Stimulated activated CD8-positive, alpha-beta memory T cell treated with anti-CD3 and anti-CD28 coated beads, Interleukin-7, amount 100 ng/mL, for 1 hour (primary cell): ENCODE measurements at regions not wholly inside any gene's neighbourhood (a gene's known extent, or its start where the extent isn't known, plus 50 kb on each side); places are given as distances from the start of the nearest gene placed in this dataset.

Source experiments
- DNase-seq, 2 donors: peaks; one replicate each; pipeline ENCODE4 v3.0.0-alpha.2; 2020; ENCODE audit warnings: low read depth in 2 of 2

DNA sequence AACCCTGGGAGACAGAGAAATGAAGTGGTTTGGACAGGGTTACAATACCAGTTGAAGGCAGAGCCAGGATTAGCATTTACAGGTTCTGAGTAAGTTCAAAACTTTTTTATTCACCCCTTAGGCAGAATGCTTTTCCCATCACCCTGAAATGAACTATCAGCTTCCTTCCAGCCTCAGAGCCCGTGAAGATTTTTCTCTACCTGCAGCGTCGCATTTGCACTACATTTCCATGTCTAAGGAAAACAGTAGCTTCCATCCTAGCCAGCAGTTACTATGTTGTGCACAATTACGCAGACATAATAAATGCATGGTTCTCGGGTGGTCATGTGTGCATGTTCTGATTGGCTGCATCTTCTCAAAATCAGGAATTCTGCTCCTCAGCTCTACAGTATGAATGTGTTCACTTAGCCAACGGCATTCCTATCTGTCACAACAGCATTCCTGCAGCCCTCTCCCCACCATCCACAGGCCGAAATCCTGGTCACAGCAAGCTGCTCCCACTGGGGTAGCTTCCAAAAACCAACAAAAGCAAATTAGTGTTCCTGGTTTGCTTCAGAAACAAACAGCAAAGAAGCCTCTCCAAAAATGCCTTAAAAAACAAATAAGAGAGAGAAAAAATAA lies 510.8 kb upstream of the SEMA6D start:
- DNase-seq, result no peak

DNA sequence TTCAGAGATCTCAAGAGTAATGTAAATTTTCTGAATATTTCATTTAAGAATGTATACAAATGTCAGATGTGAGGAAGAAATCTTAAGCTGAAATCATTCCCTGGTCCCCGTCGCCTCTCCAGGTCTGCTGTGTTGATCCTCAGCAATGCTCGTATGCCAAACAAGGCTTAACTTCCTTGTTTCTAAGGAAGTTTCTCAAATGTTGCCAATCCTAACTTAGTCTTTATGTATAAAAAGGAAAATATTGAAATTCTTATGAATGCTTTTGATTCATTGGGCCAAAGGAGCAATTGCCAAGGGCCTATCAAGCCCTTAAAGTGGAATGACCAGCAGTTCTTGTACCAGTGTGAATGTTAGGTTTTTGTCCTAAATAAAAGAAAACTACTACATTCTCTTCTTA lies 507.7 kb upstream of the SEMA6D start:
- no peak for DNase-seq

DNA sequence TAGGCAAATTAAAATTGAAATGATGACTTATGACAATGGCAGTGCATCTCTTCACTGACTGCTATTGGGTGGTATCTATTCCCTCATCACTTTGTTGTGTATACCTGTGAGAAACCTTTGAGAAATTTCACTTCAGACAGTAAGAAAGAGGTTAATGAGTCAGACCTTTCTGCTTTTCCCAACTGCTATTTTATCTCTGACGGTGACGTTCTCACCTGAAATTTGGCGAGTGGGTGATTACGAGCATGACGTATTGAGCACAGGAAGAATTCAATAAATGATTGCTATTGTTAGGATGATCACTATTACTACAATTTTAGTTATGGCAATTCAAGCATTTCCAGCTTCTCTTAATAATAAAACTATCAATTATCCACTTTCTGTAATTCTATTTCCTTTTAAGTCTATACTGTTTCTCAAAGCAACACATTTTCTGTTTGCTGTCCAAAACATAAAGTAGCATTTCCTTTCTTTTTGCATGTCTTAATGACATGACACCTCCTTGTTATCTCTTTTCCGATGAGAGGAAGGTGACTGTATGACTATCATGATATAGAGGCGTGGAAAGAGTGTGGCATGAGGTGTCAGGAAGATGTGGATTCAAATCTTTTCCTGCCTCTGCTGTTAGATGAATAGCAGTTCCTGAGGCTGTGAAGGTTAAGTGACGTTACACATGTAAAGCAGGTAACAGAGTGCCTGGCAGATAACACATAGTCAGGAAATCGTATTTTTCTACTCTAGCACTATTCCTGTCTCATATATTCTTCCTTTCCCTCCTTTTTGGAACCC lies 504.9 kb upstream of the SEMA6D start:
- no peak for DNase-seq

DNA sequence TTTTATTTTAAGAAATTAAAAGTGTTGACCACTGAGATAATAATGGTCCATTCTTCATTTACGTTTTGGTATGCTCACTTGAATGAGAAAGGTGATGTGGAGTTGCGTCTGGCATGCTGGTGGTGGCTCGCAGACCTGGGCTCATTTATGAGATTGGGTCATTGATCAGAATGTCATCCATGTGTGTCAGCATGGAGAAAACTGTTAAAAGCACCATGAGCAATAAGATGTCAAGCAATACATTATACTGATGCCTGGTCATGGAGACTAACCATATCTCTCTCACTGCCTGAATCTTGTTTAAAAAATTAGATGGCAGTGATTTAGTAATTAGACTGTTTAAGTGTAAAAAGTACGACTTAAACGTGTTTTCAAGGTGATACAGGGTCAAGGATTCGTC lies 503.4 kb upstream of the SEMA6D start:
- no peak for DNase-seq

DNA sequence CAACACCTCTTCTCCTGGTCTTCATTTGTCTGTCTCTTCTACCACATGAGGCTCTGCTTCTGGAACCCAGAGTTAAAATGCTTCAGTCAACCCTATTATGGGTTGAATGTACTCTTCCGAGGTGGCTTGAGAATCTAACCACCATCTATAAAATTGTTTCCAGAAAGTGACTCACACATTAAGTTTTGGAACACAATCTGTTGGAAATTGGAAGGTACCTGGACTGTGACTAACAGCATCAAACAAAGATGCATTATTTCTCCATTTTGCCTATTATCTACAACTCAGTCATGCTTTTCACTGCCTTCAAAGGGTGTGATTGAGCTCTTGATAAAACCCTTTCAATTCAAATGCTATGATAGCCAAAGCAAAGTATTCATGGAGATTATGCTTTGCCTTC lies 499.0 kb upstream of the SEMA6D start:
- DNase-seq, result no peak

DNA sequence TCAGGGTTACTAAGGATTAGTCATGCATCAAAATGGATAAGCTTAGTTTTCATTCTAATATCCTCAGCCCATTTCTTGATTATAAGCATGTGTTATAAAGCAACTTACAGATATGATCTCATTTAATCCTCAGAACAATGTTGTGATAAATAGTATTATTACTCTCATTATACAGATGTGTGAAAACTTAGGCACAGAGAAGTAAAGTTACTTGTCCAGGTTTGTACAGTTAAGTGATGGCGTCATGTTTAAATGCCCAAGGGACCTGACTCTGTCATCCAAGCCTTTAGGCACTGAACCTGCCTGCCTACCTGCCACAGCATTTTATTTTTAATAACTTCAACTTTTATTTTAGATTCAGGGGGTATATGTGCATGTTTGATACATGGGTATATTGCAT lies 472.9 kb upstream of the SEMA6D start:
- no peak for DNase-seq

DNA sequence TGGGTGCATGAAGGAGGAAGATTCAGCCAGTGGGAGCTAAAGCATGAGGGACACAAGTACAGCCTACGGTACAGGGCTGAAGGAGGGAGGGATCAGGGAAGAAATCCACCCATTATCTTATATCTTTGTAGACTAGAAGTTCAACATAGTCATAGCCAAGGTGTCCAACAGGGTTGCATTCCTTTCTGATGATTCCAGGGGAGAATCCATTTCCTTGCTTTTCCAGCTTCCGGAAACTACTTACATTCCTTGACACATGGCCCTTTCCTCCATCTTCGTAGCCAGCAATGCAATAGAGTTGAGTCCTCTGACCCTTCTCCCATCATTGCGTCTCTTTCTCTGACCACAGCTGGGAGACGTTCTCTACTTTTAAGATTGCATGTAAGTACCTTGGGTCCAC lies 471.0 kb upstream of the SEMA6D start:
- DNase-seq, result no peak

DNA sequence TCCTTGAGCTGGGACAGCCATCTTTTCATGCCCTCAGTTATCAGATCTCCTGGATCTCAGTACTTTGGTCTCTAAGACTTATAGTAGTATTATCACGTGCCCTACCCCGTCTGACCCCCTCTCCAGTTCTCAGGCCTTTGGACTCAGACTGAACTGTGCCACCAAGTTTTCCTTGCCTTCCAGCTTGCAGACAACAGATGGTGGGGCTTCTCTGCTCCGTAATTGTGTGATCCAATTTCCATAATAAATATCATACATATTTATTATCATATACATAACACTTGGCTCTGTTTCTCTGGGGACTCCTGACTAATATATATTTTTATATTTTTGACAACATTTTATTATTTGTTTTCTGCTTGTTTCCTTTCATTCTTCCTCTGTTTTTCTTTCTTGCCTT lies 458.8 kb upstream of the SEMA6D start:
- DNase-seq, result no peak

DNA sequence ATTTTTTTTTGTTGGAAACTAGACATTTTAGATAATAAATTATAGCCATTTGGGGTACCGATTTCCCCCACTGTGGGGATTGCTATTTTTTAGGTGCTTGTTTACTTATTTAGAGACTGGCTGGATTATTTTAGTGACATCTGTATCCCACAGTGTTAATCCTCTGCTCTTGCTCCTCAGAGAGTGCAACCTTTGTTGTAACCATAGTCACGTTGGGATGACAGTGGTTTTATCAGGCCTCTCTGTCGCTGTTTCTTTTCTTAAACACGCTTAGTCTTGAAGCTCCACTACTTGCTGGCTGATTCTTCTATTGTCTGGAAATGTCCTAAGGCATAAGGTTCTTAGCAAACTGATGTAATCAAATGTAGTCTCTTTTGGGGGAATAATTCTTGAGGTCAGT lies 451.6 kb upstream of the SEMA6D start:
- DNase-seq, result no peak

DNA sequence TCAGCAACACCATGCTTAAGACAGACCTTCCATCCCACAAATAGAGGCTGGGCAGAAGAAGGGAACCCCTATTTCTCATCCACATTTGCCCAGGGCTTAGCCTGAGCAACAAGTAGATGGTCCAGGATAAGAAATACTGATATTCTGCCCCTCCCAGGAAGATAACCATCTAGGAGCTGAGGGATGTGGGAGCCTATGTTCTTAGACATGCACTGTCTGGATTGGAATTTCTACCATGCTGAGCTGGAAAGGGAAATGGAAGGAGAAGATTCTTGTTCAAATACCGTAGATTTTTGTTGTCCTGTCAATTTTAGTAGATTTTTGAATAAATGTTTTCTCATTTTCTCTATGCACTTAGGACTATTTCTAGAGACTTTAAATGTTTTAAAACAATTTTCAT lies 450.7 kb upstream of the SEMA6D start:
- DNase-seq, result no peak

DNA sequence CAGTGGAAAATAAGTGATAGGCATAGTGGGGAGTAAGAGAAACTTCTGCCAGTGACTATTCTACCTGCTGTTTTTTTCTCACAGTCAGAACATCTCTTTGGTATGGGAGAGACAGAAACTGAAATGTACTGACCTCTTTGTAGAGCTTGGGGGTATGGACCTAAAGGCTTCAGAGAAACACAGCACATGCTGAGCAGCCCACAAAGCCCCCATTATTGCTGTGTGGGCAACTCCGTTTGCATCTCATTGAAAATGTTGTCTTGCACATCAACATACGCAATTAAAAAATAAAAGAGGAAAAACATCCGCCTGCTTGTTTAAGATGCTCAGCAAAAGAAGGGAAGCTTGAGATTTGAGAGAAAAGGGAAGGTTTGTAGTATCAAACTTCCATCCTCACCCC lies 443.4 kb upstream of the SEMA6D start:
- DNase-seq, result no peak

DNA sequence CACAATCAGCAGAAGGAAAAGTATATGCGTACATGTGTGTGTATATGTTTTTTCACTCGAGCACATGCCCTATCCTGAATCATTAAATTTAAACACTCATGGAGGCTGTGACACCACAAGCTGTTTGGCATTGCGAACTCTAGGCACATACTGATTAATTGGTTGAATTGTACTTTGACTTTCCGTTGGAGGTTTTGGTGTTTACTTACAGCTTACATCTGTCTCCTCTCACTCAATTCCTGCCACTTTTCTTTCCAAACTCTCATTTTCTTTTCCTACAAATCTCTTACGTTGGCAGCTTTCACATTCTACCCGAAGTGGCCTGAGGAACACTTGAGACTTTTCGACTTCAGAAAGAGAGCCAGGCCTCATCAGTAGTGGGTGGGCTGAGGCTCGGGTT lies 434.1 kb upstream of the SEMA6D start:
- no peak for DNase-seq

DNA sequence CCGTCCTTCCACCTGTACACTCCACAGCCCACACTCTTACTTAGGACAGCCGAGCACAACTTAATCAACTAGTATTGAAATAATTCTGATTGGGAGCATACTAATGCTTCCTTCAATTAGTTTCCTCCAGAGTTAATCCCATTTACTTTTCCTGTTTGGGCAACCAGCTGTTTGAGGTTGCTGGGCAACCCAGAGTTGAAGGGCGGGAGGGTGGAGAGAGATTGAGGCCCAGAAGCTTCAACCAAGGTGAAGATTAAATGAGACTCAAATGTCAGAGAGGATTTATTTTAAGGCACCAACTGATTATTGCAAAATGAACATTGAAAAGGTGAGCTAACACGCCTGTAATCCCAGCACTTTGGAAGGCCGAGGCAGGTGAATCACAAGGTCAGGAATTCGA lies 428.5 kb upstream of the SEMA6D start:
- no peak for DNase-seq

DNA sequence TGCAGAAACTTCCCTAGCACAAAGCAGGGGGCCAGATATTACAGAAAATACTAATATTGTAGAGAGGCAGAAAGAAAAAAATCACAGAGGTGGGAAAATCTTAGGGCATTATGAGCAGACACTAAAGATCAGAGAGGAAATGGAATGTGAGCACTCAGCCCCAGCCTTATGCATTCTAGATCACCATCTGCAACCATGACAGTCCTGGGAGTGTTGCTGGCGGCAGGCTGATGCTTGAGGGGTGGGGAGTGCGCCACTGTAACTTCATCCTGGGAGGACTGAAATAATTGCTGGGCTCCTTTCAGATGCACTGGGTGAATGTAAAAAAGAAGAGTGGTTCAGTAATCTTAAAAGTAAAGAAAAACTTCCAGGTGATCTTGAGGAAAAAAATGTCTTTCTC lies 427.6 kb upstream of the SEMA6D start:
- DNase-seq, result no peak

DNA sequence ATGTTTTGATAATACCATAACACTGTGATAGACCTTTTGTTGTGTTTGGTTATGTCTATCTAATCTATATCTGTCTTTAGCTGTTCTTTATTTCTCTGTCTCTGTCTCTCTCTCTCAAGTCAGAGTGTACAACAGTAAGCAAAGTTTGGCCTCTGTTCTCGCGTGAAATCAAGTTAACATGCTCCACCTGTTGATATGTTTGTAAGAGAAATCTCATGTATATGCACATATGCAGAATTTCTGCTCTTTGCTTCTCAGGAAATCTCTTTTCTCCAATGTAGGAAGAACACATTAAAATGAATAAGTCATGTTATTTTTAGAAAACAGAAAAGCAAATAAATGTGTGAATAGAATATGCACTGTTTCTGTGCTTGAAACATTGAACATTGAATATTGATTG lies 425.5 kb upstream of the SEMA6D start:
- no peak for DNase-seq

DNA sequence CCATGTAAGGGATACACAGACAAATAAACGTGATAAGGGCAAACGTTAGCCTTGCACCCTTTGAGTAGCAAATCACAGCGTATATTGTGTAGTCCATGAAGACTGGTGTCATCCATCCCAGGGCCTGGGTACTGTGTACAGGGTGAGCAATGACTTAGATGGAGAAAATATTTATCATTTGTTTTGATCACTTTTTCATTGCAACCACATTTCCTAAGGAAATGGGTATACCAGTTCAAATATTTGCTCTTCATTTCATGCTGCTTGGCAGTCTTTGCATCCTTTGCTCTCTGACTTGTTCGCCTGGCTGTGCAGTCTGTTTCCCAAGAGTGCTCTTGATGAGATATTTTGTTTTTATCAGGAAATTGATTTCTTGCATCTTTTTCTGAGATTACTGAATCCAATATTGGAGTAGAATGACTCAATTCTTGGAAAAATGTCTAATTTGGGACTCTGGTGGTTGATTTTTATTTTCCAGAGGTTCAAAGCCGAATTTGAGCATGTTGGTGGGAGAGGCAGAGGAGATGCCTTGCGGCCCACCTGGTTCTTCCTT lies 424.6 kb upstream of the SEMA6D start:
- no peak for DNase-seq

DNA sequence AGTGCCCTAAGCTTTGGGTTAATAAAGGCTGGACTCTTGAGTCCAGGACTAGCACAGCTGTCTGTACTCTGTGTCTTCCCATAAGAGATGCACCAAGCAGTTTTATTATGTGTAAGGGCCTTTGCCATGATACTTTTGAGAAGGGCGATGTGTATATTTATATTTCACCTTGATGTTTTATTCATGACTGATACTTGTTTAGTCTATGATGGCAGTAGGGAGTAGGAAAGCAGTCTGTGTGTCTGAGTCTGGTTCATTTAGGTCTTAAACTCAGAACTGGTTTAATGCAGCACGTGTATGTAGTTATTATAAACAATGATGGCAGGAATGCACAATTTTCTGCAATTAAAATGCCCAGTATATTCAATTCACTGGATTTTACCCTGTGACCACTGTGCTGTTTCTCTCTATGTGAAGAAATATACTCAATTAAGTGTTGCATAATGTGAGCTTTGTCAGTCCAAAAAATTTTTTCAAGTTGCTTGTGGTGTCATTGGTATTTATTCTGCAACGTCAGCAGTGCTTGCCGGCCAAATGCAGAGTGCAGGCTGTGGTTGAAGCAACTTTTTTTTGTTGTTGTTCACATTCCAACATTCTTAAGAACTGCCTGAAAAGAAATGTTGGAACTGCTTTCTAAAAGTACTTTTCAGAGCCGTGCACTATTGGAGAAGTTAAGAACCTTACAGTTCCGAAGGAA lies 423.7 kb upstream of the SEMA6D start:
- DNase-seq, result no peak

DNA sequence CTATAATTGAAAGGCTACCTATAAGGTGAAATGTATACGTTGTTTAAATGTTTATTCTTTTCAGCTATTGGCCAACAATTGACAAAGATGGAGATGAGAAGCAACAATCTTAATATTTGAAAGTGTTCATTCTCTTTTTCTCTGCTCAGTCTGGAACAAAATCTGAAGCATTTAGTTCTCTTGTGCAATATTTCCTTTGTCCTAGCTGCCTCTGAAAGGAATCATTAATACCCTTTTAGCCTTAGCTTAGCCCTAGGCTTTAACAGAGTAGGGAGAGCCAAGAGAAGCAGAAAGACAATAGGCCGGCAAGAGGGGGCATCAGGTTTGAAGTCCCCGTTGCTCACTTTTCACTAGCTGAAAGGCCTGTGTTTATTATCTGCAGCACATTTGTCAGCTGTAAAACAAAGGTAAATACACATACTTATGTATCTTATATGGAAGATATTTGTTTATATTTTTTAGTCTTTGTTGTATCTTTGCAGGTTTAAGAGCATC lies 422.5 kb upstream of the SEMA6D start:
- no peak for DNase-seq

DNA sequence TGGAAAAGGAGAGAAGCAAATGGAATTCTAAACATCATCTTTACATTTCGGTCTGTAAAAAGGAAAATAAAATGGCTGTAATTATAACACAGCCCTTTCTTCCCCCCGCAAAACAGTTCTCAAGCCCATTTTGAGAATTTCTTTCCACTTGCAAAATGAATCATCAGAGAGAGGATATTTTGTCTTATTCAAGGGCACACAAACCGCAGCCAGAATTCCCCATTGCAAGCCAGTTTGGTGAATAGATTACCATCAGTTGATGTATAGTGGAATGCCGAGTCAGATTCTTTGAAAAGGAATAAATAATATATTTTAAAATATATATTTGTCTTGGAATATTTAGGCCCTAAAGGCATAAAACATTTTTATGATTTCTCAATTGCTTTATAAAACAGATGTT lies 420.4 kb upstream of the SEMA6D start:
- no peak for DNase-seq

DNA sequence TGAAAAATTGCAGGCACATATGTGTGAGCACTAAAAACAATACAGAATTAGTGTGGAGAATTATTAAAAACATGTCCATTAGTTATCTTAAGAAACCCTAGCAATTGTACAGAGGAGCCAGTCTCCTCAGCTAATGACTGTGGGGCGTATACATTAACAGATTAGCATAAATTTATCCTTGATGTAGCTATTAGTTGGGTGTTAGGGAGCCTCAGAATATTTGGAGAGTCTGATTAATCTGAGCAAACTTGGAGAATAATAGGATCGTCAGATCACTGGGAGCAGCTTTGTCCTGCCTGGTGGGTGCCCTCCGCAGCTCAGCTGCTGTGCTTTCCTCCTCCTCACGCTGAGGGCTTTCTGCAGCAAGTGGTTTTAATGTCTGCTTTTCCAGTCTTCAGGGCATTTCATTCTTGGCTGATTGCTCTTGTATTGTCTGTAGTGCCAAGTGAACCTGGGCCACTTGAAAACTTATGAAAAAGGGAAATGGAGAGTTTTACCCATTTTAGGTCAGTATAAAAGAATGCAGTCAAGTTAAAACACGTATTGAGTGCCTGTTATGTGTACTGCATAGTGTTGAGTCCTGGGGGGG lies 417.4 kb upstream of the SEMA6D start:
- DNase-seq, result no peak

DNA sequence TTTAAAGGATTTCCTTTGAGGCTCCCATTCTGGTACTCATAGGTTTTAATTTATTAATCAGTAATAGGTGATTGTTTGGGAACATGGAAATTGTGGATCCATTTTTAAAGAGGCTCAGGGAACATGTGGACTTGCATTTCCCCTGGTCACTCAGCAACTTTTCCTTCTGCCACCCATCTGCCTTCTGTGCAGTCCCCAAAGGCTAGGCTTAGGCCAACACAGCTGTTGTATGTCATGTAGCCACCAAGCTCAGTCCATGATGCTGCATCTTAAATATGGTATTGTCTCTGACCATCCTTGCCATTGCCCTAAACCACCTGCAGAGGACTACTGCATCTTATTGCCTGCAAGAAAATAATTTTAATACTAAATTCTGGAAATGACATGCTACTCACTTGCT lies 416.7 kb upstream of the SEMA6D start:
- no peak for DNase-seq

DNA sequence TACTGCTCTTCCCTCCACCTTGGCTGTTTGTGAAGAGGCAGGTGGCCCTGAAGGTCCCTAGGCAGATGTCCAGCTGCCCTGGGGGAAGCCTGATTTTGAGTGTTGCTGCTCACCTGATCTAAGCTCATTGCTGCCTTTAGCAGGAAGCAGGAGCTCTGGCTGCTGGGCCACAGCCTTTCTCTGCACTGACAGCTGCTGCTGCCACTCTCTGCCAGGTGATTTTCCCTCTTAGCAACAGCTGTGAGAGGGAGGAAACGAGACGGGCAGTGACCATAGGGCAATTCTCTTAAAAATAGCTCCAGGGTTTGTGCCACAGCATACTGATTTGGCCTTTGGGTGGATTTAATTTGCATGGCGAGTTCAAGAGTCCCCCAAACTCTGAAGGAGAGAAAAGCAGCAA lies 415.8 kb upstream of the SEMA6D start:
- DNase-seq, result no peak
